Spleen (tissue), 7 donors: ENCODE measurements at regions not wholly inside any gene's neighbourhood (a gene's known extent, or its start where the extent isn't known, plus 50 kb on each side); places are given as distances from the start of the nearest gene placed in this dataset.

Source experiments
- POLR2A ChIP-seq, 3 donors: fragments of 450-650 bp; IDR thresholded peaks; one replicate each; pipeline ENCODE4 v1.5.1; 2017; ENCODE audit warnings: antibody characterized with exemption in 3 of 3, mild to moderate bottlenecking in 1 of 3
- POLR2AphosphoS5 ChIP-seq, 3 donors: sonication (generic); formaldehyde crosslinking; IDR thresholded peaks; one replicate each; pipeline ENCODE4 v1.5.1; 2017; ENCODE audit warnings: antibody characterized with exemption in 3 of 3
- TF ChIP-seq, protein P1 (sequence below), 11 experiments: fragments of 200-600 bp in 7 of 11; fragments of 450-650 bp in 4 of 11; sonication (generic) in 4 of 11; IDR thresholded peaks in 8 of 11; conservative IDR thresholded peaks in 3 of 11; 1 replicate in 7 of 11; 2 replicates in 4 of 11; pipeline versions ENCODE4 v1.4.0 to v1.8.0; 2016 to 2021; ENCODE audit warnings: antibody characterized with exemption in 11 of 11, inconsistent platforms in 4 of 11, mild to moderate bottlenecking in 1 of 11
- donor health status: DM: no; HTN: no; CAD: no; lungs with moderate emphysema.
- donor health status: DM: no; HTN: no; CAD: no.
- donor health status: DM: no; HTN: no; CAD: no.

DNA sequence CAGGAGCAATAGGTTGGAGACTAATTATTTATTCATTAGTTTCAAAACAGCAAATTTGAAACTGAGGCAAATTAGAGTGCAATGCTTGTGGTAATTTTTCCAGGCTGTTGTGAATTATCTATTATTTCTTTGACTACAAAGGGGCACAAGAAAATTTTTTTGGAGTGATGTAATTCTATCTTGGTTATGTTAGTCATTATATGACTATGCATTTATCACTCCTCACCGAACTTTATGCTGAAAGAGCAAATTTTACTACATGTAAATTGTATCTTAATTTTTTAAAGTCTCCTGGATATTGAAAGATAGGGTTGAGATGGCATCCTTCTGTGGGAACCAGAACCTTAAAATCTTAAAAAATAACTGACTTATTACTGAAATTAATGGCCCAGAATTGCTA, 320.0 kb upstream of the ROBO1 start:
- TF ChIP-seq POLR2AphosphoS5 (IDR thresholded peaks at IDR 0.05) (no peak), POLR2A (IDR thresholded peaks at IDR 0.05) (no peak)
- TF ChIP-seq, protein P1, sequence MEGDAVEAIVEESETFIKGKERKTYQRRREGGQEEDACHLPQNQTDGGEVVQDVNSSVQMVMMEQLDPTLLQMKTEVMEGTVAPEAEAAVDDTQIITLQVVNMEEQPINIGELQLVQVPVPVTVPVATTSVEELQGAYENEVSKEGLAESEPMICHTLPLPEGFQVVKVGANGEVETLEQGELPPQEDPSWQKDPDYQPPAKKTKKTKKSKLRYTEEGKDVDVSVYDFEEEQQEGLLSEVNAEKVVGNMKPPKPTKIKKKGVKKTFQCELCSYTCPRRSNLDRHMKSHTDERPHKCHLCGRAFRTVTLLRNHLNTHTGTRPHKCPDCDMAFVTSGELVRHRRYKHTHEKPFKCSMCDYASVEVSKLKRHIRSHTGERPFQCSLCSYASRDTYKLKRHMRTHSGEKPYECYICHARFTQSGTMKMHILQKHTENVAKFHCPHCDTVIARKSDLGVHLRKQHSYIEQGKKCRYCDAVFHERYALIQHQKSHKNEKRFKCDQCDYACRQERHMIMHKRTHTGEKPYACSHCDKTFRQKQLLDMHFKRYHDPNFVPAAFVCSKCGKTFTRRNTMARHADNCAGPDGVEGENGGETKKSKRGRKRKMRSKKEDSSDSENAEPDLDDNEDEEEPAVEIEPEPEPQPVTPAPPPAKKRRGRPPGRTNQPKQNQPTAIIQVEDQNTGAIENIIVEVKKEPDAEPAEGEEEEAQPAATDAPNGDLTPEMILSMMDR (IDR thresholded peaks at IDR 0.05 in 8 of 11, conservative IDR thresholded peaks at IDR 0.05 in 3 of 11): no peak
